Heart left ventricle (tissue), 16 donors: ENCODE measurements at regions not wholly inside any gene's neighbourhood (a gene's known extent, or its start where the extent isn't known, plus 50 kb on each side); places are given as distances from the start of the nearest gene placed in this dataset.
A peak's percentile ranks its signal among the peaks of the same experiment; 100 is the strongest.

Source experiments
- ATAC-seq, 4 donors: fragments of 200-7000 bp; cut with Tn5 transposase; one replicate each; pipeline ENCODE4 v1.9.1; 2020 to 2022; ENCODE audit warnings: moderate library complexity in 4 of 4, mild to moderate bottlenecking in 3 of 4, moderate number of reproducible peaks in 1 of 4
- DNase-seq, 5 donors: peaks; one replicate each; pipeline ENCODE4 v3.0.0-alpha.2; 2020
- H3K27ac ChIP-seq, 12 donors: fragments of 200-600 bp; sonication (generic) in 4 of 12; one replicate each; pipeline versions ENCODE4 v1.5.0 to v1.8.0; 2016 to 2022; ENCODE audit warnings: mild to moderate bottlenecking in 2 of 12
- H3K27me3 ChIP-seq, 9 donors: fragments of 200-600 bp; sonication (generic) in 2 of 9; one replicate each; pipeline versions ENCODE4 v1.5.1 to v1.8.0; 2016 to 2022; ENCODE audit warnings: mild to moderate bottlenecking in 3 of 9
- H3K36me3 ChIP-seq, 9 donors: fragments of 200-600 bp; sonication (generic) in 2 of 9; one replicate each; pipeline versions ENCODE4 v1.5.0 to v1.8.0; 2018 to 2022; ENCODE audit warnings: mild to moderate bottlenecking in 2 of 9
- H3K4me1 ChIP-seq, 12 donors: fragments of 200-600 bp; sonication (generic) in 4 of 12; one replicate each; pipeline versions ENCODE4 v1.5.0 to v1.8.0; 2016 to 2022; ENCODE audit warnings: mild to moderate bottlenecking in 3 of 12
- H3K4me3 ChIP-seq, 12 donors: fragments of 200-600 bp; sonication (generic) in 4 of 12; one replicate each; pipeline versions ENCODE4 v1.5.0 to v1.8.0; 2017 to 2022; ENCODE audit warnings: mild to moderate bottlenecking in 9 of 12, moderate library complexity in 4 of 12
- H3K9me3 ChIP-seq, 12 donors: fragments of 200-600 bp; sonication (generic) in 4 of 12; one replicate each; pipeline versions ENCODE4 v1.5.0 to v1.8.0; 2016 to 2022; ENCODE audit warnings: mild to moderate bottlenecking in 1 of 12
- CTCF ChIP-seq, 12 donors: fragments of 200-600 bp; sonication (generic) in 4 of 12; IDR thresholded peaks; one replicate each; pipeline versions ENCODE4 v1.5.0 to v1.8.0; 2018 to 2022; ENCODE audit warnings: antibody characterized with exemption in 12 of 12, mild to moderate bottlenecking in 5 of 12
- POLR2A ChIP-seq, 2 donors: fragments of 450-650 bp; IDR thresholded peaks; one replicate each; pipeline ENCODE4 v1.6.1; 2017; ENCODE audit warnings: antibody characterized with exemption in 2 of 2, mild to moderate bottlenecking in 2 of 2, moderate library complexity in 2 of 2
- WGBS, 4 donors: extraction: QIAGEN DNeasy Blood & Tissue Kit in 2 of 4; methylation state at CpG; one replicate each; pipeline versions ENCODE4 v1.1.5 to v1.1.7; 2013 to 2018; 5-methylcytosine and 5-hydroxymethylcytosine counted together
- intact Hi-C, 10 donors: fragments of 100-400 bp; cut with DNase I; formaldehyde crosslinking; loops; one replicate each; pipeline versions ENCODE4 v1.11.1 to v1.14.2; 2022
- donor health status: ischemic (EF 13 %, LVEDD 7.1; RV severe dilation, severe dysfunction).
- donor health status: healthy with polysubstance abuse.
- donor health status: DM: no; HTN: yes; CAD: no.
- donor health status: DM: no; HTN: no; CAD: no.
- donor health status: ischemic (EF 25% LVEDD 6.9; RV normal size, moderate dysfunction).
- donor health status: ischemic (EF 25% LVEDD 5.7; RV mildly dilated, moderate dysfunction).
- donor health status: healthy.
- donor health status: DM: yes; HTN: yes; CAD: no.
- donor health status: ischemic (EF 35%, LVEDD 5.7; RV mildly dilated, moderate dysfunction).
- donor health status: nonischemic (EF 11% LVEDD 7.7; RV severe dilation, severe dysfunction).
- donor health status: DM: yes; HTN: yes; CAD: no.
- donor health status: PGD.
- donor health status: ischemic (EF 29% LVEDD 5.4; RV normal size, mild dysfunction).
- donor health status: nonischemic (EF 23%, LVEDD 6.1; RV moderate dilation, normal function).

GRCh38 chr12:105834496-105834895 is 304.3 kb downstream of the NUAK1 start:
- no peak overlapping the region for H3K4me3 ChIP-seq
- H3K27me3 ChIP-seq: no peaks in the 10 kb centered on the region
- DNase-seq (no peak), ATAC-seq (no peak)
- WGBS, 4 donors: 85 to 96% (median 94%) methylated on average over 2 of the region's 2 CpGs
- peaks cover 0 to 9% (median 0%) of the 10 kb centered on the region in 12 donors for H3K4me1 ChIP-seq
- no peaks in the 10 kb centered on the region for H3K36me3 ChIP-seq
- H3K9me3 ChIP-seq: no peaks in the 10 kb centered on the region
- no peak overlapping the region for H3K27ac ChIP-seq
- TF ChIP-seq POLR2A (IDR thresholded peaks at IDR 0.05) (no peak), CTCF (IDR thresholded peaks at IDR 0.05) (no peak)
- intact Hi-C loops: loop anchor here in 1 of 10 donors (5.0 kb wide), 1 partner anchor 37 kb away; no protein-coding TSS in a partner anchor

- no peak overlapping the region for H3K4me3 ChIP-seq
- intact Hi-C loops: no loop called here
- no peak for ATAC-seq
- no peaks in the 10 kb centered on the region for H3K27me3 ChIP-seq
- H3K36me3 ChIP-seq: no peaks in the 10 kb centered on the region
- no peak overlapping the region for H3K27ac ChIP-seq
- WGBS, 4 donors: 88 to 93% (median 91%) methylated on average over 4 of the region's 4 CpGs
- DNase-seq: no peak
- no peaks in the 10 kb centered on the region for H3K9me3 ChIP-seq
- TF ChIP-seq POLR2A (IDR thresholded peaks at IDR 0.05): no peak
- TF ChIP-seq CTCF (IDR thresholded peaks at IDR 0.05): no peak
- peaks cover 0 to 9% (median 0%) of the 10 kb centered on the region in 12 donors for H3K4me1 ChIP-seq
Measured at GRCh38 chr12:105835580-105836241, 303.0 kb downstream of the NUAK1 start.

GRCh38 chr12:105836242-105836622 is 302.5 kb downstream of the NUAK1 start:
- no peak for DNase-seq
- Histone ChIP-seq H3K4me3 (no peak overlapping the region), H3K4me1 (peaks cover 0 to 9% (median 0%) of the 10 kb centered on the region in 12 donors), H3K36me3 (no peaks in the 10 kb centered on the region), H3K27me3 (no peaks in the 10 kb centered on the region), H3K9me3 (no peaks in the 10 kb centered on the region), H3K27ac (no peak overlapping the region)
- WGBS, 4 donors: 53 to 76% (median 62%) methylated on average over 2 of the region's 2 CpGs
- peak in 3 of 4 donors; percentile 49 to 67 (median 63) for ATAC-seq
- TF ChIP-seq CTCF (IDR thresholded peaks at IDR 0.05) (no peak), POLR2A (IDR thresholded peaks at IDR 0.05) (no peak)
- intact Hi-C loops: no loop called here

- DNase-seq: no peak
- intact Hi-C loops: loop anchor here in 1 of 10 donors (10.0 kb wide), 1 partner anchor 55 kb away; no protein-coding TSS in a partner anchor
- no peak for ATAC-seq
- no peak overlapping the region for H3K4me3 ChIP-seq
- H3K4me1 ChIP-seq: peaks cover 0 to 15% (median 2%) of the 10 kb centered on the region in 12 donors
- H3K27me3 ChIP-seq: no peaks in the 10 kb centered on the region
- no peaks in the 10 kb centered on the region for H3K36me3 ChIP-seq
- H3K27ac ChIP-seq: no peak overlapping the region
- TF ChIP-seq CTCF (IDR thresholded peaks at IDR 0.05) (no peak), POLR2A (IDR thresholded peaks at IDR 0.05) (no peak)
- no peaks in the 10 kb centered on the region for H3K9me3 ChIP-seq
- whole genome bisulfite sequencing, 4 donors: 95 to 96% (median 96%) methylated on average over 4 of the region's 4 CpGs
Measured at GRCh38 chr12:105839629-105840127, 299.1 kb downstream of the NUAK1 start.
